Activated CD8-positive, alpha-beta memory T cell treated with anti-CD3 and anti-CD28 coated beads, Interleukin-2, amount 50 U/mL, for 1 hour (primary cell): ENCODE measurements at regions not wholly inside any gene's neighbourhood (a gene's known extent, or its start where the extent isn't known, plus 50 kb on each side); places are given as distances from the start of the nearest gene placed in this dataset.

Source experiments
- DNase-seq: peaks from one replicate; pipeline ENCODE4 v3.0.0-alpha.2; 2020; ENCODE audit errors: extremely low read depth

DNA sequence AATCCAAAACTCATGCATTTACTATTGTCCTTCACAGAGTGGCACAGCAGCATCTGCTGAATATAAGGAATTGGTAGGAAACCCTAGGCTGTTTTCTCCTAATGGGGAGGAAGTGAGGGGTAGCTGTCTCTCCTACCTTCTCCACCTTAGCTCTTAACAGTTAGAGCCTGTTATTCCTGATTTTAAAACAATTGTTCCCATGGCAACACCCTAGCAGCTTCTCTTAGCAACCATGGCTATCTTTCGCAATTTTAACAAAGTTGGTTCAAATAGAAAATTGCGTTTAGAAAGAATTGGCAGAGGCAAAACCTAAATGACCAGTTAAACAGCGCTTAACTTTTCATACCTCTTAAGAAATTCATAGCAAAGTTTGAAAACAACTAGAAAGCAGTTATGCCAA is 603.4 kb upstream of the AUTS2 start:
- DNase-seq: no peak

GRCh38 chr7:68998136-68998535 is 600.1 kb upstream of the AUTS2 start:
- DNase-seq: no peak

- DNase-seq: no peak
Observed at GRCh38 chr7:69002416-69002815, 595.9 kb upstream of the AUTS2 start.

- DNase-seq: no peak
Observed at GRCh38 chr7:69012149-69012548, 586.1 kb upstream of the AUTS2 start.

- no peak for DNase-seq
Observed at GRCh38 chr7:69017208-69017607, 581.1 kb upstream of the AUTS2 start.

DNA sequence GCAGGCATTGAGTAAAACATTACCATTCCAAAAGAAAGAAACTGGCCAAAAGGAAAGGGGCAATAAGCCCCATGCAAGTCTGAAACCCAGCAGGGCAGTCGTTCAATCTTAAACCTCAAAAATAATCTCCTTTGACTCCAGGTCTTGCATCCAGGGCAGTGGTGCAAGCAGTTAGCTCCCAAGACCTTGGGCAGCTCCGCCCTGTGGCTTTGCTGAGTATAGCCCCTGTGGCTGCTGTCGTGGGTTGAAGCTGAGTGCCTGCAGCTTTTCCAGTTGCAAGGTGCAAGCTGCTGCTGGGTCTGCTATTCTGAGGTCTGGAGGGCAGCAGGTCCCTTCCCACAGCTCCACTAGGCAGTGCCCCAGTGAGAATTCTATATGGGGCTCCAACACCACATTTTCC is 580.1 kb upstream of the AUTS2 start:
- no peak for DNase-seq

DNA sequence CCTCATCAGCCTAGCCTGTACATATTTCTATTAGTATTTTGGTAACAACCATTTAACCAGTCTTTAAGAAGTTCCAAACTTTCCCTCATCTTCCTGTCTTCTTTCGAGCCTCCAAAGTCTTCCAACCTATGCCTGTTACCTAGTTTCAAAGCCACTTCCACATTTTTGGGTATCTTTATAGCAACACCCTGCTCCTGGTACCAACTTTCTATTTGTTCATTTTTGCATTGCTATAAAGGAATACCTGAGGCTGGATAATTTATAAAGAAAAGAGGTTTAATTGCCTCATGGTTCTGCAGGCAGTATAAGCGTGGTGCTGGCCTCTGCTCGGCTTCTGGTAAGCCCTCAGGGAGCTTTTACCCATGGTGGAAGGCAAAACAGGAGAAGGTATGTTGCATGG is 578.8 kb upstream of the AUTS2 start:
- no peak for DNase-seq

DNA sequence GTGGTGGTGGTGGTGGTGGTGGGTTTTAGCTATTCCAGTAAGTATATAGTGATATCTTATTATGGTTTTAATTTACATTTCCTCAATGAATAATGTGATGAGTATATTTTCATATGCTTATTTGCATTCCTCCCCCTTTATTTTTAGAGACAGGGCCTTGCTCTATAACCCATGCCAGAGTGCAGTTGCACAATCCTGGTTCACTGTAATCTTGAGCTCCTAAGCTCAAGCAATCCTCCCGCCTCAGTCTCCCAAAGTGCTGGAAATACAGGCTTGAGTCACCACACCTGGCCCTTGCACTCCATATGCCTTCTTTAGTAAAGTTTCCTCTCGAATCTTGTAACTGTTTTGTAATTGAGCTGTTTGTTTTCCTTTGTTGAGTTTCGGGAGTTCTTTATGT is 577.7 kb upstream of the AUTS2 start:
- no peak for DNase-seq

GRCh38 chr7:69025249-69025648 is 573.0 kb upstream of the AUTS2 start:
- DNase-seq: no peak

- DNase-seq: no peak
Observed at GRCh38 chr7:69032848-69033247, 565.4 kb upstream of the AUTS2 start.

- no peak for DNase-seq
Observed at GRCh38 chr7:69035826-69036225, 562.4 kb upstream of the AUTS2 start.

DNA sequence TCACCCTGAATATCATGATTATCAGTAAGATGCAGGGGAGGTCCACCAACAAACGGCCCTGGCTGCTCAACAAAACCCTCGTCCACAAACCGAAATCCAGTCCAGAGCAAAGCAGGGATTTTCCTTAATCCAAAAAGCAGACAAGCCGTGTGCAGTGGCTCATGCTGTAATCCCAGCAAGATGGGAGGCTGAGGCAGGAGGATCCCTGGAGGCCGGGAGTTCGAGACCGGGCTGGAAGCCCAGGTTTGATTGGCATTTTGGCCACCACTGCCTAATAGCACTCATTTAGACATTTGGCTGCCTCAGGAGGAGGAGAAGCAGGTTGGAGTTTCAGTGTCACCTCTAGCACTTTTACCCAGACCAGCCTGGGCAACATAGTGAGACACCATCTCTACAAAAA is 562.0 kb upstream of the AUTS2 start:
- no peak for DNase-seq

GRCh38 chr7:69038915-69039314 is 559.4 kb upstream of the AUTS2 start:
- DNase-seq: no peak

GRCh38 chr7:69042138-69042537 is 556.1 kb upstream of the AUTS2 start:
- DNase-seq: no peak

GRCh38 chr7:69047151-69047754 is 551.0 kb upstream of the AUTS2 start:
- no peak for DNase-seq

- DNase-seq: no peak
Observed at GRCh38 chr7:69049326-69049725, 548.9 kb upstream of the AUTS2 start.

- DNase-seq: no peak
Observed at GRCh38 chr7:69052447-69052846, 545.8 kb upstream of the AUTS2 start.

DNA sequence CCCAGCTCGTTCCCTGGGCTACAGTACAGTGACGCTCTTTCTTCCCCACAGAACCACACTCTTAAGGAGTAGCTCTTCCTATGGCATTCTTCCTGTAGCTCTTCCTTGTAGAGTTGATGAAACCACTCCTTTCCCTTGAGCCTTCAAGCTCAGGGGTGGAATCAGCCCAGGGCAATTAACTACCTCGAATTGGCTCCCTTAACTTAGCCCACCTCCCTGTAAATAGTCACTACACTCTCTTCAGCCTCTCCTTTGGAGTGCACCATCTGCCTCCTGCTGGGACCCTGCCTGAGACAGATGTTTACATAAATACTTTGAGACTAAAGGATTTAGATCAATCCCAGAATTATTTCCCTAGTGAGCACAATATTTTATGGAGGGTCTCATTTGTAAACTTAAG is 537.8 kb upstream of the AUTS2 start:
- no peak for DNase-seq

DNA sequence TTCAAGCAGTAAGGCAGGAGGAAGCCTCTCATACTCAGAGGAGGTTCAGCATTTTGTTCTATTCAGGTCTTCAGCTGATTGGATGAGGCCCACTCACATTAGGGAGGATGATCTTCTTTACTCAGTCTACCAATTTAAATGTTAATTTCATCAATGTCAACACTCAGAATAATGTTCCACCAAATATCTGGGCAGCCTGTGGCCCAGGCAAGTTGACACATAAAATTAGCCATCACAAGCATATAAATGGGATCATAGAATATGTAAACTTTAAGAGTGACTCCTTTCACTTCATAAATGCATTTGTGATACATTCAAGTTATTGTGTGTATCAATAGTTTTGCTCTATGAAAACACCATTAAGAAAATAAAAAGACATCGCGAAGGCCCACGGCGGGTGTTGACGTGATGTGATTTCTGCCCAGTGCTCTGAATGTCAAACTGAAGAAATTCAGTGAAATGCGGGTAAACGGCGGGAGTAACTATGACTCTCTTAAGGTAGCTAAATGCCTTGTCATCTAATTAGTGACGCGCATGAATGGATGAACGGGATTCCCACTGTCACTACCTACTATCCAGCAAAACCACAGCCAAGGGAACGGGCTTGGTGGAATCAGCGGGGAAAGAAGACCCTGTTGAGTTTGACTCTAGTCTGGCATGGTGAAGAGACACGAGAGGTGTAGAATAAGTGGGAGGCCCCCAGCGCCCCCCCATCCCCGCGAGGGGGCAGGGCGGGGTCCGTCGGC is 536.1 kb upstream of the AUTS2 start:
- DNase-seq: no peak

- no peak for DNase-seq
Observed at GRCh38 chr7:69067397-69067796, 530.9 kb upstream of the AUTS2 start.

- no peak for DNase-seq
Observed at GRCh38 chr7:69070476-69070875, 527.8 kb upstream of the AUTS2 start.

DNA sequence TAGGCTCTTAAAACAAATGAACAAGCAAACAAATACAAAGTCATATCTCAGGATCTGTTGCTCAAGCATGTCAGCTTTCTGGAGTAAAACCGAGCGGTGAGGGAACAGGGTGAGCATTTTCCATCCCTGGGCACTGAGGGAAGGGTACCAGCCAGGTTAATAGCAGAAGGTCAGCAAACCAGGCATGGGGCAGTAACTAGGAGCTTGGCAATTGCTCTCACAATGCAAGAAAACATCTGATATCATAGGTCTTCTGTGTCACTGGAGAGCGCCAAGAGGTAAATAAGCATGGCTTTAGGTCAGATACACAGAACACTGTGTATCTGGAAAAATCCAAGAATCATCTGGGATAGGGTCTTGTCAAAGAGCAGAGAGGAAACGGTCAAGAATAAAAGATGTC is 521.7 kb upstream of the AUTS2 start:
- DNase-seq: no peak

GRCh38 chr7:69078997-69079769 is 519.1 kb upstream of the AUTS2 start:
- DNase-seq: no peak
